ENCODE measurements at regions not wholly inside any gene's neighbourhood (a gene's known extent, or its start where the extent isn't known, plus 50 kb on each side); places are given as distances from the start of the nearest gene placed in this dataset.
A peak's percentile ranks its signal among the peaks of the same experiment; 100 is the strongest.
"Not testable (repeated sequence)": the region's sequence is repeated elsewhere in the genome, so short reads cannot be mapped to it uniquely, and the experiment has no call there.

DNA sequence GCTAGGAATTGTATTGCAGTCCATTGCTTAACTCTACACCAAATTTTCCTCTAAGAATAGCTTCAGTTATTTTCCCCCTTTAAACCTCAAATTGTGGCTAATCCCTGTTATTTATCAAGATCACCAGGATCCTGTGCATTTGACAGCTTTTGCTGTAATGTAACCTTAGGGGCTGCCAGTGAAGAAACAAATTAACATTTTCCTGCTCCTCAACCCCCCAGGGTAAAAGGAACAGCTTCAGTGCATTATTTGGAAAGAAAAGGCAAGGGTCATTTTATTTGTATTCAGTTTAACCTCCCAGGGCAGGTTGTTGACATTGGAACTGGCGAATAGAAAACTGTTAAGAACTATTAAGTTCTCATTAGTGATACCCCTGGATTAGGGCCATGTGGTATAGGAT lies 57.0 kb downstream of the PCDH20 start:
- DNase-seq = no peak

DNA sequence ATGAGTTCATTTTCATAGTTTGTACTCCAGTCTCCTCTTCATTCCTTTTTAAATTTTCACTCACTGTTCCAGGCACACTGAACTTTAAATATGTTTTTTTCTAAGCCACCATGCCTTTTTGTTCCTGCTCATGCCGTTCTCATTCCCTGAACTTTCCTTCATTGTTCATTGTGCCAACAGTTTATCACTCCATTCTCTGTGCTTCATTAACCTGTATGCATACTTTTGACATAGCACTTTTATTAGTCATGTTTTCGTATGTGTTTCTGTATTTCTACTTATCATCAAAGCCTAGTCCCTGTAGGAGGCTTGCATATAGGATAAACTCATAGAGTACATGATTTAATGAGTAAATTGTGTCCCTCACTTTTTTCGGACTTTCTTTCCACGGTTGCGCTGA lies 65.3 kb downstream of the PCDH20 start:
- DNase-seq = no peak

DNA sequence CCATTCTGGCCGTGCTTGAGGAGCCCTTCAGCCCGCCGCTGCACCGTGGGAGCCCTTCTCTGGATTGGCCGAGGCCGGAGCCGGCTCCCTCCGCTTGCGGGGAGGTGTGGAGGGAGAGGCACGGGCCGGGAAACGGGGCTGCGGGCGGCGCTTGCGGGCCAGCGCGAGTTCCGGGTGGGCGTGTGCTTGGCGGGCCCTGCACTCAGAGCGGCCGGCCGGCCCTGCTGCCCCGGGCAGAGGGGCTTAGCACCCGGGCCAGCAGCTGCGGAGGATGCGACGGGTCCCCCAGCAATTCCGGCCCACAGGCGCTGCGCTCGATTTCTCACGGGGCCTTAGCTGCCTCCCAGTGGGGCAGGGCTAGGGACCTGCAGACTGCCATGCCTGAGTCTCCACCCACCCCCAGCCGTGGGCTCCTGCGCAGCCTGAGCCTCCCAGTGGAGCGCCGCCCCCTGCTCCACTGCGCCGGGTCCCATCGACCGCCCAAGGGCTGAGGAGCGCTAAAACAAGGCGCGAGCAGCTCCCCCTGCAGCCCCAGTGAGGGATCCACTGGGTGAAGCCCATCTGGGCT lies 76.5 kb downstream of the PCDH20 start:
- no peak for DNase-seq

DNA sequence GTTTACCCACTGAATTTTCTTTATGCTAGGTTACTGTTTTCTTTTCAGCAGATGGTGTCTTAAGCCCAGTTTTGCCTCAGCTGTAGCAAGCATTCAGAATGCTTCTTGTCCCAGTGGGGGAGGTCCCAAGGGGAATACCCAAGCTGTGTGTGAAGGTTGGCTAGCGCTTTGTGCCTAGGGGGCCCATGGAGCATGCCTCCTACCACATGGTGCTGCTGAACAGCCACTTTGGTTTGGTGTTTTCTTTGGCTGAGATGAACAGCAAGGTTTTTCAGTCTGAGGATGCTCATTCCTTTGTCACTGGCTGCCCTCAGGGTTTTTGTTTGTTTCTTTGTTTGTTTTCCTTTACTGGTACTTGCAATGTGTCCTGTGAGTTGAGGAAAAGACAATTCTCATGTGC lies 99.0 kb downstream of the PCDH20 start:
- DNase-seq = no peak

DNA sequence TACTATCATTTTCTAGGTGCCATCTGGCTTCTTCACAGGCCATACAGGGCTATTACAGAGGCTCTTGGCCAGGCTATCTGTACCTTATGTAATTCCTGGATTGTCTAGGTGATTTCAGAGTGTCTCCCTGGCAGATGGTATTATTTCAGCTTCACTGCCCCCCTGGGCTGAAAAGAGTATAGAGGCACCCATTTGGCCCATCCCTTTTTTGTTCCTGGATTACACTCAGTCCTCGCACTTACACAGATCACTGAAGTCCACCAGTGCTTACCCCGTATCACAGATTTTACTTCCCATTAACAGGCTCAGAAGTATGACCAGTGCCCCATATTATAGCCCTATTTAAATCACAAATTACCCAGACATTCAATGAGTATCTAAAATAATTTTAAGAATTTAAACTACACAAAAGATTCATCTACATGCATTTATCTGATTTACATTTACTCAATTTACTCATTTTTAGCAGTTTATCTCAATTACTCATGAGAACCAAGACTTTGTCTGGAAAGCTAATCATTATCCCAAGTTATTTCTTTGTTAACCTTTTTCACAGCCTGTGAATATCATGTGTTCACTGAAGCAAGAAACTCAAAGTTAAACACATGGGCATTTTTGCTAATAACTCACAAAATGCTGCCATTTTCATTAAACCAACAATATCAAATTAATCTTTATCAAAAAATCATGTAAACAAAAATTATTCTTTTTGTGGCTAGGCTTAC lies 121.0 kb downstream of the PCDH20 start:
- no peak for DNase-seq

DNA sequence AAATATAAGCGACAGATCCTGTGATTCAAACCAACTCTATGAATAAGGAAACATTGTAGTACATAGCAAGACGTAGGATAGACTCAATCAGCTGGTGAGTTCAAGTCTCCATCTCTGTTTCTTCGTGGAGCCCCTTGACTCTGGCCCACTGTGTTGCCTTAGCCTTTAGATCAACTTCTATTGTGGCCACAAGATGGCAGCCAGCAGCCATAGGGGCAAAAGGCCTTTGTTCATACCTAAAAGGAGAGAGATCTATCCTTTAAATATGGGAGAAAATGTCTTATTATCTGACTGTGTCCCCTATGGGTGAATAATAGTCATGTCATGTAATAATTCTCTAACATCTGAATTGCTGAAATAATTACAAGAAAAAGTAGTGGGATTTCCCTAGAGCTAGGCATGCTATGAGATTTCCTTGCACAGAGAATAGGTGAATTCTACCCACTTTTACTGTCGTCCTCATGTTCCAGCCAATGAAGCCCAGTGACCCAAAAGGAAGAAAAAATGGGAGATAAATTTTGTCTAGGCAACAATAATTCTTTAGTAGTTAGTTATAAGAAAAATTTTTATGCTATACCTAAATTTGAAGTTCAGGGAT lies 129.4 kb downstream of the PCDH20 start:
- DNase-seq = no peak

DNA sequence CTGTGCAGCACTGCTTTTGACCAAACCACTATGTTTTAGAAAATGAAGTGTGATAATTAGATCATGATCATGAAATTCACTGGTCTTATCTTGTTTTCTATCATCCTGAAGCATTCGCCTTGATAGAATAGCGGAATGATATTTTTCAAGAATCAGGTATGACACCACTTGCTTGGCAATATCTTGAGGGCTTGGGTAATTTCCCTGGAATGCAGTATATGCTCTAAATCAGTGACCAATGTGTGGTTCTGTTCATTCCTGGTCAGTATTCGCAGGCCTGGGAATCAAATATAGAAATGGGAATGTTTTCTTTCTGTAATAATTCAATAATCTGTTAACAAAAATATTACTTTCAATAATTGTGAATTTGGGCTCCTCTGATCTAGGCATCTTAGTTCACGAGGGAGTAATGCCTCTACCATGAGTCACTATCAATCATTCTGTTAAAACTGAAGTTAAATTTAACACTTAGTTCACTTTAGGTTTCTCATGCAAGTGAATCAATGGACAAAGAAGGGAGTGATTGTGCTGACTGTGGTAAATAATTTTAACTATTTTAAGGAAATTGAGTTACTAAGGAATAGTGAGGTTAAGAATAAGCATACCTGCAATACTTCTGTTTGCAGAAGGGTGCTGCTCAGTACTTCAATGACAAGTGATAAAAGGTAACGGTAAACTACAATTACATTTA lies 137.9 kb downstream of the PCDH20 start:
- DNase-seq = no peak

DNA sequence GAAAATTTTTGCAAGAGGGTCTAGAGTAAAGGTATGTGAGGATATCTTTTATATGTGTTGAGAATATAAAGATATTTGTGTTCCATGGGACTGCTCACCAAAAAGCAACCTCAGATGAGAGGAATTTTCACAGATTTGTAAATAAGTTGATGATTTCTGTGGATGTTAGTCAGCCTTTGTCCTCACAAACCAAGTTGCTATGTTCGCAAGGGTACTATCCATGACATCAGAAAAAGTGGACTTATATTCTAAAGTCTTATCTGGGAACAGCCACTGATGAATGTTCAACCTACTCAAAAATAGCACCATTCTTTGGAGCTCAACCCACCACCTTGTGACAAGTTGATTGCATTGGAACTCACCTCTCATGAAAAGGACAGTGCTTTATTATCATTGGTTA lies 138.6 kb downstream of the PCDH20 start:
- DNase-seq = no peak

DNA sequence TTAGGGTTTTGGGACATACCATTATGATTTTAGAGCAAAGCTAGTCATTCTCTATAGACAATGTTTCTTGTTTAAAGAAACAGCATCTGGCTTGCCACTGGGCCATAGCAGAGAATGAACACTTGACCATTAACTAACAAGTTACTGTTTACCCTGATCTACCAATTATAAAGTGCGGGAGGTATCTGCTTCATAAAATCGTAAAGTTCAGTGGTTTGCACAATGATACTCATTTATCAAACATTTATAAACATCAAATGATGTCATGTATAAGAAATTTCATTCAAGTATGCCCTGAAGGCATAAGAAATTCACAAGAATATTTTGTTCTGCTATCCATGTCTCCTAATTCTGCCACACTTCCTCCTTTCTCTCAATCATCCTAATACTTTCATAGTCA lies 139.2 kb downstream of the PCDH20 start:
- DNase-seq = no peak

DNA sequence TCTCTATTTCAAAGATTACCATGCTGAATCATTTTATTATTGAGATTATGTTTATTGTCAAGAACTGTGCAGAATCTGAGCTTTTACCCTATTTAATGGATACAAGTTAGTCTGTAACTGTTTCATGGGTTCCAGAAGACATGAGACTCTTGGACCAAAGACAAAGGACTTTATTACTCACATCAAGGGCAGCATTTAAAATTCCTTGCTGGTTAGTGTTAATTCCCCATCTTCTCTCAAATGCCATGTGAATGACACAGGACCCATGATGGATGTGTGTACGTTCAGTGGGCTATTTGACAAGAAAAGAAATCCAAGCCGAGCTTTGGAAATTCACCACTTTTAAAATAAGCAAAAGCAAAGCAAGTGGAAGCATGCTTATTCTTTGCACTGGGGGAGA lies 139.9 kb downstream of the PCDH20 start:
- no peak for DNase-seq

DNA sequence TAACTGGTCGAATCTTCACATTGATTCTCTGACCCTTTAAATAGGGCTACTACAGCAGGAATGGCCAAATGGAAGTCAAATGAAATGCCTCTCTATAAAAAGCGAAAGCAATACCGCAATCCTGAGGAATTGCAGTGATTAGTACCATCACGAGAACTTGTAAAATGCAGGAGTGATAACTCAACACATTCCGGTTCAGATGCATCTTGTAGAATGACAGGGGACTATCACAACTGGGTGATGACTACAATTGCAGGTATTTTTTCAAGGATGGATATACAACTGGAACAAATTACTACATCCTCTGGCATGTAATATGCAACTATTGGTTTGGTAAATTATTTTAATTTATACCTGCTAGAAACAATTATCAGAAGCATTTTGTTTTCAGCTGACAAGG lies 140.4 kb downstream of the PCDH20 start:
- DNase-seq = no peak

DNA sequence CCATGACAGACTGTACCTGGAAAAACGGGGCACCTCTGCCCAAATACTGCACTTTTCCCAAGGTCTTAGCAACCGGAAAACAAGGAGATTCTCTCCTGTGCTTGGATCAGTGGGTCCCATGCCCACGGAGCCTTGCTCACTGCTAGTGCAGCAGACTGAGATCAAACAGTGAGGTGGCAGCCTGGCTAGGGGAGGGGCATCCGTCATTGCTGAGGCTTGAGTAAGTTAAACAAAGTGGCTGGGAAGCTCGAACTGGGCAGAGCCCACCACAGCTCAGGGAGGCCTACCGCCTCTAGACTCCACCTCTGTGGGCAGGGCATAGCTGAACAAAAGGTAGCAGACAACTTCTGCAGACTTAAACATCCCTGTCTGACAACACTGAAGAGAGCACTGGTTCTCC lies 148.8 kb downstream of the PCDH20 start:
- DNase-seq = not testable (repeated sequence)

DNA sequence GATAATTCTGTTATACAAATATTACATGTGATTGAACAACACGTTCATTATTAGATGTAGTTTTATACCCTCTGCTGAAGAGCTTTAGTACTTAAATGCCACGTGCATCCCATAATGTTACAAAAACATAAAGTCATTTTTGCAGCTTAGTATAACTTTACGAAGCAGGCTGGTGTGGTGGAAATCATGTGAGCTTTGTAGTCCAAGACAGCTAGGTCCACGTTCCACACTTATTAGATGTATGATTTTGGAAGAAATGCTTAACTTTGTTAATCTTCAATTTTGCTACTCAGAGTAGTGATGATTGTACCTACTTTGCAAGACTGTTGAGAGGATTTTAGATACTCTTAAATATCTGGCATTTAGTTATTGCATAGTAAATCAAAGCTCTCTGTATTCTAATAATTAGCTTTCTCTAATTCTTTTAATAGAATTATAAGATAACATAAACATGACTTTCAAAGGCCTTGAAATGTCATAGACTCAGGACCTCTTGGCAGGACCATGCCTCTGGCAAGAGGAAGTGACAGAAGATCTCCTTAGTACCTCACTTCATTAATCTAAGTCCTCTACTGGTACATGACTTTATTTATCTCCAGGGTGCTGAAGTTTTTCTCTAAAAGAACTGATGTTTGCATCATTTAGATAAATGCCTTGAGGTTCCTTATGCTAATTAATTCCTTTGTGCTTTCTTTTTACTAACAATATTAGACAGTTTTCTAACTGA lies 153.7 kb downstream of the PCDH20 start:
- DNase-seq = no peak

DNA sequence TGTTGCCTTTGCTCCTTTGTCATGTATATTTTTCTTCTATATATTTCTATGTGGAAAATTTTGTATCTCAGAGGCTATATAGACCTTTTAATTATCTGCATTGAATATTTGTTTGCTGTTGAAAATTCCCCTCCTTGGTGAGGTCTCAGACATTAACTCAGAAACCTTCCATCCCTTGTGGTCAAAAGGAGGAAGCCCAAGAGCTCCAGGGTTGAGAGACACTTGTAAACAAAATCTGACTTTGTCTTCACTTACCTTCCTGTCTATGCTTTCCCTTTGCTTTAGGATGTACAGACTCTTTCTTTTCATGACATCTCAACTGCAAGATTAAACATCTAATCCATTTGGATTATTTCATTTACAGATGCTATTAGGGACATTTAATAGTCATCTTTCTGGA lies 157.5 kb downstream of the PCDH20 start:
- DNase-seq = no peak

DNA sequence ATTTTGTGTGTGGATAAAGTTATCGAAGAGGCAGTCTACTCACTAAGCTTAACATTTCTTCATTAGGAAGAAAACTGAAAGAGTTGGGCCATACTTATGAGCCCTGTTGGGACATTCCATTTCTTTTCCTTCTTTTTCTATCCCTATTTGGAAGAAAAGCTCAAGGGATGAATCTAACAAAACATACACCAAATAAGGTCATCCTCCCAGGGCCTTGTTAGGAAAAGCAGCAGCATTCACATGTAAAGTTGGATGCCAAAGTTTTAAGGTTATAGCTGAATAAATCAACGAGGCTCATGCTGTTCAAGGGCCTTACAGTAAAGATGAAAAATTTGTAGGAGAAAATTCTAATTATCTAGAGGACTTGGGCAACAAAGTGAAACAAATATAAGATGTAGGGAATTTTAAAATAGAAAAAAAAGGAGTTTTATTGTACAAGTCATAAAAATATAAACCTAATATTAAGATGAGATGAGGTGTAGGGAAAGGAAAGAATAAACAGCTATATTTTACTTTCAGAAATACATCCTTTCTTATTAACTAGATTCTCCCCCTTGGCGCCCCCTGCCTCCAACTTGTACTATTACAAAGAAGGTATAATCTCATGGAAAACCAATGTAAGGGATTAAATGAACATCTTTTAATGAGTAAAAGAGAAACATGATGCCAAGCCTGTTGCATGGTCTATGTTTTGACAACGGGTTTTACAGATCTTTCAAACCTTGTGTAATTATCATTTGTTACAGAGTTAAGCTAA lies 160.4 kb downstream of the PCDH20 start:
- peak; percentile 9 for DNase-seq

DNA sequence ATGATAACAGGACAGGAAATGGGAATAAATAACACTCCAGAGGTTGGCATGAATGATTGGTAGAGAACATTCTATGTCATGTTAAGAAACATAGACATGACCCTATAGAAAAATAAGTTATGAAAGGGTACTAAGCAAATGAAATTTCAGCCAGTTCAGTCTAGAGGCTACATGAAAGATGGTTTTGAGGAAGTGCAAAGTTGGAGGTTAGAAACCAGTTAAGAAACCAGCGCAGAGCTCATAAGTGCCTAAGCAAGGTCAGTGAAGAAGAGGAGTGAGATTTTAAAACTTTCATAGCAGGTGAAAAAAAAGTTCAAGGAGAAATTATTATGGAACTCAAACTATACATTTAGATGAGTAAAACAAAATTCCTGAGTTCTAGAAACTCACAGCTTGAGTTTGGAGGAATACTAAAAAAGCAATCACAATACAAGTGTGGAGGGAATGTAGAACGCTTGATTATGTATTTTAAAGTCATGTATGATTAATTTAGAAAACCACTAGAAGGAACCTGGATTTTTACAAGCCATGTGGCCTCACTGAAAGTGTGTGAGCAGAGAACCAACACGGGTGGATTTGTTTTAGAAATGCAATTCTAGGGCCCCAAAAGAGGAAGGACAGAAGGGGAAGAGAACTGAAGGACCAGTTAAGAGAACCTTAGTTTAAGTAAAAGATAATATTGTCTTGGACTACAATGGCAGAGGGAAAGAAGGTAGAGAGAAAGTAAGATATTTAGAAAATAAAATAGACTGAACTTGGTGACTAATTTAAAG lies 162.4 kb downstream of the PCDH20 start:
- no peak for DNase-seq

DNA sequence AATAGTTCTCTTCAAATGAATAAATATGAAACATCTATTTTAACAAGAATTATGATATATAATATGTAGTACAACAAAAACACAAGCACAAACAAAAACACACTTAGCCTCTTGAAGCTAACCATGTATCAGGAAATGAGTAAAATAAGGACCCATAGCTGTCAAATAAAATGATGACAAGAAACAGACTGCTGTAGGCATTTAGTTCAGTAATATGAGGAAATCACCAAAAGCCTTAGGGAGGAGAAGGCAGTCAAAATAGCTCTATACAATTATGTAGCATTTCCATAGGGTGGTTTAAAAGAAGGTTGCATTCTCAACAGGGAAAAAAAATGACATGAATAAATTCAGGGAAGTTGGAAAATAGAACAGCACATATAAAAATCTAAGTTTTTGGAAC lies 163.4 kb downstream of the PCDH20 start:
- DNase-seq = no peak

DNA sequence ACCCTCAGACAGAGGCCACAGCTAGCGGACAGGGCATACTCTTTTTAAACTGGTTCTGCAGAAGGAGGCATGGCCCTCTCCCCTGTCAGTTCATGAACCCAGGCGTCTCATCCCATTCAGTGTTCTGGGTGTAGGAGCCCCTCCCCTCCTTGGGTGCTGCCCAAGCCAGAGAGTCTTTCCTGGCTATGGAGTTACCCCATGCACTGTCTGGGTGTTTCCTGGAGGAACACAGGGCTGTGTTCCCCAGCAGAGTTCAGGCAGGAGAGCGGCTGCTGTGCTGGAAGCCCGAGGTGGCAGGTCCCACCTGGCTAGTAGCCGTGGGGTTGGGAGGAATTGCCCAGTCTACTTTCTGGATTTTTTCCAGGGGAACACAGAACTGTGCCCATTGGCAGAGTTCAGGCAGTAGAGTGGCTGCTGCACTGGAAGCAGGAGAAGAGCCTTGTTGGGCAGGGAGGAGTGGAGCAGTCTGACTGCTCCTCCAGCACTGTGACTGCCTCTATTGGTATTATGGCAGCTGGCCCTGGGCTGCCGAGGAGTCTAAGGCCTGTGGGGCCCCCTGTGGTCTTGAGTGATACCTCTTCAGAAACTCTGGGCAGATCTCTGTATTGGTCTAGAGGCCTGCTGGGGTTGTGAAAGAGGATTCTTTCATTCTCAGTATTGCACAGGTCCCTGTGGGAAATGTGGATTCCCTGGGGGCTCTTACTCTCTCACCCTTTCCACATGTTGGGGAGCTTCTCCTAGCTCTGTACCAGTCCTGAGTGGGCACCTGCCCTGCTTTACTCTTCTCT lies 168.3 kb downstream of the PCDH20 start:
- no peak for DNase-seq

DNA sequence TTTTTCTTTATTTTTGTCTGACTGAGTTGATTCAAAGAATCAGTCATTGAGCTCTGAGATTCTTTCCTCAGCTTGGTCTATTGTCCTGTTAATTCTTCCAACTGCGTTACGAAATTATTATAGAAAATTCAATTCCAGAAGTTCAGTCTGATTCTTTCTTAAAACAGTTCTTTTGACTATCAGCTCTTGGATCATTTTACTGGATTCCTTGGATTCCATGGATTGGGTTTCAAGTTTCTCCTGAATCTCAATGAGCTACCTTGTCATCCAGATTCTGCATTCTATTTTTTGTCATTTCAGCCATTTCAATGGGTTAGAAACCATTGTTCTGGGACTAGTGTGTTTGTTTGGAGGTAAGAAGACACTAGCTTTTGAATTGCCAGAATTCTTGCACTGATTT lies 169.3 kb downstream of the PCDH20 start:
- no peak for DNase-seq

DNA sequence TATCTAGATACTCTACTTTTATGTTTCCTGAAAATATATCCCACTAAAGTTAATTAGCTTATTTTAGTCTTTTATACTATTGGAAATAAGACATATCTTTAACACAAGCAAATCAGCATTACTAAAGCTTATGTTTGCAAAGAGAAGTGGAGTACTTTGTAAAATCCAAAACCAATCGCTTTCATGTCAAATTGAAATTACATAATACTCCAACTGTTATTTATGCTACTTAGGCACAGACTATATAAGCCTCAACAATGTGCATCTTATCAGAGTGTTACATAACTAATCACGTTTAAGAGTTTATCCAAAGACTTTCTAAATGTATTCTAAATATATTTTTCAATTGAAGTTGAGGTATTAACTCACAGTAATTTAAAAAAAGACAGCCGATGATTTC lies 200.0 kb downstream of the PCDH20 start:
- no peak for DNase-seq

DNA sequence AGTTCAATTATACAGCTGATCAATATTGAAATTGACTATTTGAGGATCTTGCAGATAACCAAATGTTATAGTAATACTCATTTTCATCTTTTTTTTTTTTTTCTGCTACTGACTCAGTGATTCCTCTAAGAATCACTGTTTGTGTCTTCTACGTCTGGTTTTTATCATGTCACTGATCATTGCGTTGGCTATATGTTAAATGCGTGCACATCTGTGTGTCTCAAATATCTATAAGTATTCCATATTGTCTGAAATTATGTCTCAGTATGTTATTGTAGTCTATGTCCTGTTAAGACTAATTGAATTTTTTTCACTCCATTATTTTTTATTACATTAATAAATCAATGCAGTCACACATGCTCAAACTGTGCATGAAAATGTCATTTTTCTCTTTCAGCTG lies 200.5 kb downstream of the PCDH20 start:
- no peak for DNase-seq
